Kidney tubule cell (primary cell): ENCODE measurements at regions not wholly inside any gene's neighbourhood (a gene's known extent, or its start where the extent isn't known, plus 50 kb on each side); places are given as distances from the start of the nearest gene placed in this dataset.

ENCODE experiments used
- DNase-seq: peaks from one replicate; pipeline ENCODE4 v3.0.0-alpha.2; 2018; ENCODE audit warnings: low spot score

DNA sequence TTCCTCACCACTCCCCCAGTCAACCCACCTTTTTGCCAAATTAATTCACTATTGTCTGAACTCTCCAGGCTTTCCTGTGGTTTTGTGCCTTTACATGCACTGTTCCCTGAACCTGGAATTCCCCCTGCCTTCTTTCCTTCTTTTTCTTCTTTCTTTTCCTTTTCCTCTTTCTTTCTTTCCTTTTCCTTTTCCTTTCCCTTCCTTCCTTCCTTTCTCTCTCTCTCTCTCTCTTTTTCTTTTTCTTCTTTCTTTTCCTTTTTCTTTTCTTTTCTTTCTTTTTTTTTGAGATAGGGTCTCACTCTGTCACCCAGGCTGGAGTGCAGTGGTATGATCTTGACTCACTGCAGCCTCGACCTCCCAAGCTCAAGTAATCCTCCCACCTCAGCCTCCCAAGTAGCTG is 56.6 kb upstream of the CDC42BPA start:
- DNase-seq = no peak

DNA sequence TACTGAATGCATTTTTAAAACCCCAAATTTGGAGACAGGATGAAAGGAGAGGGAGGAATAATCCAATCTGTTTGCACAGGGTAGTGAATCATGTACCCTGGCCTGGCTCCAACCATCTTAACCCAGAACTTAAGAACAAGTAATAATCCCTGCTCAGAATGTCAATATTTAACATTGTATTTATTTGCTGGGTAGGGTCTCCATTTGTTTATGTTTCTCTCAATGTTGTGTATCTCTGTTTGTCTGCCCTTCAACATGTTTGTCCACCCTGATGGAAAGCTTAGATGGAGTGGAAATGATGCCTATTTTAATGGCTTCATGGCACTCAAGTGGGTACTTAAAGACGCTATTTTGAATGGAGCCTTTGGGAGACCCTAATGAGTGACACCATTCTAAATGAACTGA is 54.4 kb upstream of the CDC42BPA start:
- DNase-seq = no peak

DNA sequence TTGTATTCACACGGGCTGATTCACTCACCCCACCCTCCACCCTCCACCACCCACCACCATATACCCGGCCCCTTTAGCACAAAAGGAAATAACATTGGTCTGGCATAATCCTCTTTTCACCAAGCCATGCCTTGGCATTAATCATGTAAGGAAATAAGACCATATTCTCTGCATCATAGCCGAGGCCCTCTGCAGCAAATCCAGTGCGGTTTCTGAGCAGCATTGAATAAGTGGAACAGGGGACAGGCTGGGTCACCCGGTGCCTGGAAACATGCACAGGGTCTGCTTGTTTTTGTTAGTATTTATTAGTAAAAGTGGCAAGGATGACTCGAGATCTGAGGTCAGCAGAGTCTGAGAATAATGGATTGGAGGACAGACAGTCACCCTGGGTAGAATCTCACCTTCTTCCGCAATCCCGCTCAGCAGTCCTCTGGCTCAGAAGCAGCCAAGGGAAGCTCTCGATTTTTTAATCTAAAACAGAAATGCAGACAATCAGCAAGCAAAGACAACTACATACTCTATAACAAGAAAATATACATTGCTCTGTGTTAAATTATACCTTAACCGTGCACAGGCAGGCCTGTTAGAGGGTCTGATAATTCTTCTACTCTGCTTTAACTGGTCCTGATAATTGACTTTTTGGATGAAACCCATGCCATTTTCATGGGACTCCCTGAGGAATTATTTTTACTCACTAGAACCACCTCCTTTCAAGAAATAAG is 52.4 kb upstream of the CDC42BPA start:
- peak; percentile 11 for DNase-seq

DNA sequence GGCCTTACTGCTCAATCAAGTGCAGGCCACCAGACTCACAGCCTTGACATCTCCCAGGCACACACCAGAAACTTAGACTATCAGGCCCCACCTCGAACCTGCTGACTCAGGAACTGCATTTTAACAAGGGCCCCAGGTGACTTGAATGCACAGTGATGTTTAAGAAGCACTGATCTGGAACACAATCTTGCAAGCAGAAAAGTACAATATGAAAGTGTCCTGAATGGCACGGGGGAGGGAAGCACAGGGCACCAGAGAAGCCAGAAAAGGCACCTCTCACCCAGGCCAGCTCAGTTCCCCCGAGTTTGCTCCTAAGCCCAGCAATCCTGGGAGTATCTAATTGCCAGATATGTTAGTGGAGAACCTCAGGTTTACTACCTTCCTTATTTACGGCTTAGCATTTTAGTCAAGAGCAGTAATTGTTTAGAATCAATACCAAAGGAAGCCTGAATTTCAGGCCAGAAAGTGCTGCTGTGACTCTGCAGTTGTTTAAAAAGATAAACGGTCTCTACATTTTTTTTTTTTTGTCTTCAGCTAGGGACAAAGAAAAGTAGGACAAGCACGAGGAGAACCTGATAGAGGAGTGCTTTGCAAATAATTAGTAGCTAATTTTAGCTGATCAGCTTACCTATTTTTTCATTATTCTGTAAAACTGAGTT is 50.9 kb upstream of the CDC42BPA start:
- DNase-seq = peak; percentile 77
